ENCODE measurements at regions not wholly inside any gene's neighbourhood (a gene's known extent, or its start where the extent isn't known, plus 50 kb on each side); places are given as distances from the start of the nearest gene placed in this dataset.

DNA sequence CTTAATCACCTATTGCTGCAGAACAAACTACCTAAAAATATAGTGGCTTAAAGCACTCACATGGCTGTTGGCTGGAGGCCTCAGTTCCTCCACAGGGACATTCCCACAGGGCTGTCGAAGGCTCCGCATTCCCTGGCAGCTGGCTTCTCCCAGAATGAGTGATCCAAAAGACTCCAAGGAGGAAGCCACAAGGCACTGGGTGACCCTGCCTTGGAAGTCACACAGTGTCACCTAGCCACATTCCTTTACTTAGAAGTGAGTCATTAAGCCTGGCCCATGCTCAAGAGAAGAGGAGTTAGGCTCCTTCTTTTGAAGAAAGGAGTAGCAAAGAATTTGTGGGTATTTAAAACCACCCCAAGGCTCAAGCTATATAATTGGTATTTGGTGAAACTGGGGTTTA is 63.9 kb upstream of the MAP1LC3B2 start:
- DNase-seq, result no peak

DNA sequence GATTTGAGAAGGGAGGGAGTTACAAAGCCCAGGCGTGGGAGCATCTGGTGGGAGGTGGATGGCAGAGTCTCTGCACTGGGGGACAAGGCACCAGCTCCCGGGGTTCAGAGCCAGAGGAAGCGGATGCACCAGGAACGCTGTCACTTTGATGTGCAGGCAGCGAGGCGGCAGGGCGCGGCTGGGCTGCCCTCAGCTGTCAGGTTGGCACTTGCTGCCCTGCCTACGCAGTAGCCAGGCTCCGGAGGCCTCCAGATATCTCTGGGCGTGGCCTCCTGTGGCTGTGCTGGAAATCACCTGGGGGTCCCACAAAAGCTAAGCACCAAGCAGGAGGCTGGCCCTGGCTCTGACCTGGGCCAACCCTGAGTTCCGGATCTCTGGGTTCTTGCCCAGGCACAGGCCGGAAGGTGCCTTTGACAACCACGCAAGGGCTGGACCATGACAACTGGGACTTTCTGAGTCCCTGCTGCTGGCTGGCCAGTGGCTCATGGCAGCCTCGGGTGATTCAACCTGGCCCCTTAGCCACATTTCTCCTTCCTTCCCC is 62.1 kb upstream of the MAP1LC3B2 start:
- DNase-seq, result no peak

DNA sequence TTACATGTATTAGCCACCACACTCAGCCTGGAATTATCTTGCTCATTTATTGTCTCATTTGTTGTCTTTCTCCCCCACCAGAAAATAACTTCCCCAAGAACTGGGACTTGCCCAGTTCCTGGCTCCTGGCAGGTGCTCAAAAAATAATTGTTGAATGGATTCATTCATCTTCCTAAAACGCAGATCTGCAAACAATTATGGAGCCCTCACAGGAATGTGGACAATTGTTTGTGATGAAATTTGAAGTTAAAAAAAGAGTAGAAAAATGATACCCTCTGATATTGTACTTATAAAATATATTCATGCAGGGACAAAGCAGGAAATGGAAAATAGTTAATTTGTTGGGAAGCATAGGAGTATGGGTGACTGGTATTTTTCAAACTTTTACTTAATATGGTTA is 60.7 kb upstream of the MAP1LC3B2 start:
- DNase-seq, result no peak

DNA sequence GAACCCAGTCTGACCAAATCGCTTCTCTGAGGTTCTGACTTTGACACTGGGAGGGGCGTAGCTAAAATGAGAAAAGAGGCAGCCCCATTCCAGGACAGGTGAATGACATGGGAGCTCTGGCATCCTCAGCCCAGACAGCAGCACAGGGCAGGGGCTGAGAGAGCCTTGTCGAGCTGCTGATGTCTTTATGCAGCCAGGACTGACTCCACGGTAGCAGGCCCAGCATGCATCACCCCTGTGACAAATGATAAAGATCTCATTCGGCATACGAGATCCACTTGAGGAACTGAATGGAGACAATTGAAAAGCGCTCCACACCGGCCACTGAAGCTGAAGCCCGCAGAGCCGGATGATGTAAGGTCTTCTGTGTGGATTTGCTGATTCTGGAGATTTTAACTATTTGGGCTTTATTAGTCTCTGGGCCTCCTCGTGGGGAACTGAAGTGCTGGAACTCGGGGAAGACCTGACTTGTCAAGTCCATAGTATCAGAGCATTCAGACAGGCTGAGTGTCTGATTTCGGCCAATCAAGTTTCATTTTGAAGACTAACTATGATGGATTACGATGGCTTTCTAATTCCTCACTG is 56.9 kb upstream of the MAP1LC3B2 start:
- no peak for DNase-seq

DNA sequence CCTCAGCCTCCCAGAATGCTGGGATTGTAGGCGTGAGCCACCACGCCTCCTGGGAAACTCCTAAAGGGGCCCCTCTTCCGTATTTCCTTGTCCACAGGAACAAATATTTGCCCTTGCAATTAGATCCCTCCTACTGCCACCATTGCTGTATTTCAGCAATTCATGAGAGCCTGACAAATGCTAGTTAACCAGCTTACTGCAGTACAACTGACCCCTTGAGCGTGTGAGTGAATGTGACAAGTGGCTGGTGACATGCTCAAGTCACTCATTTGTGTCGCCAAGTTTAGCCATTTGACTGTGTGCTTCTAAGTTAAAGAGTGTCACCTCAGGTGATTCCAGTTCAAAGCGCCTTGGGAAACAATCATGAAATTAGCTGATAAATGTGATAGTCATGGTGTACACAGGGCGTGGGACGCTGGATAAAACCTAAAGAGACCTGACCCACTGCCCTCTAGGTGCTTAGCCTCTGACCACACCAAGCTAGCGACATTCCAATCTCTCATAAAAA is 56.1 kb upstream of the MAP1LC3B2 start:
- no peak for DNase-seq

DNA sequence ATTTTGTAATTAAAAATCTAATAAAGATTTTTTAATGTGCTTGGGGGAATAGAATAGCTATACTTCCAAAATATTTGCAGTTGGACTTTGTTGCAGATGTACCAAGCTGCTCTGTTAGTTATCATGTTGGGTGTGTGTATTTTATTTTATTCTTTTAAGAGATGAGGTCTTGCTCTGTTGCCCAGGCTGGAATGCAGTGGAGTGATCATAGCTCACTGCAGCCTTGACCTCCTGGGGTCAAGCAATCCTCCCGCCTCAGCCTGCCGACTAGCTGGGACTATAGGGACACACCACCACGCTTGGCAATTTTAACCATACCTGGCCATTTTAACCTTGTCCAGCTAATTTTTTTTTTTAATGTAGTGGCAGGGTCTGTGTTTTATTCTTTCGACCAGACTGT is 54.7 kb upstream of the MAP1LC3B2 start:
- no peak for DNase-seq

DNA sequence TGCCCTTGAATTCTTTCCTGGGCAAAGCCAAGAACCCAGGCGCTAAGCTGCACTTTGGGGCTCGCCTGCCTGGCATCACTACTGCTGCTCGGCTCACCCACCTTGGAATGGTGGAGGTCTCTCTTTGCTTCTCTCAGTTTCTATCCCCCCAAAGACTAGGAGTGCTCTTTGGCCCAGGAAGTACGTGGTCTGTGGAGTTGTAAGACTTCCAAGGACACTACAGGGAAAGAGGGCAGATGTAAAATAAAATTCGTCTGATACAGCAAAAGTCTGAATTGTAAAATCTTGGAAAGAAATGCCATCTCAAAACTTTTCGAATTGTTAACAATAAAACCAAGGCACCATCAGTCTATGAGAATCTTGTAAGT is 52.5 kb upstream of the MAP1LC3B2 start:
- DNase-seq, result no peak

DNA sequence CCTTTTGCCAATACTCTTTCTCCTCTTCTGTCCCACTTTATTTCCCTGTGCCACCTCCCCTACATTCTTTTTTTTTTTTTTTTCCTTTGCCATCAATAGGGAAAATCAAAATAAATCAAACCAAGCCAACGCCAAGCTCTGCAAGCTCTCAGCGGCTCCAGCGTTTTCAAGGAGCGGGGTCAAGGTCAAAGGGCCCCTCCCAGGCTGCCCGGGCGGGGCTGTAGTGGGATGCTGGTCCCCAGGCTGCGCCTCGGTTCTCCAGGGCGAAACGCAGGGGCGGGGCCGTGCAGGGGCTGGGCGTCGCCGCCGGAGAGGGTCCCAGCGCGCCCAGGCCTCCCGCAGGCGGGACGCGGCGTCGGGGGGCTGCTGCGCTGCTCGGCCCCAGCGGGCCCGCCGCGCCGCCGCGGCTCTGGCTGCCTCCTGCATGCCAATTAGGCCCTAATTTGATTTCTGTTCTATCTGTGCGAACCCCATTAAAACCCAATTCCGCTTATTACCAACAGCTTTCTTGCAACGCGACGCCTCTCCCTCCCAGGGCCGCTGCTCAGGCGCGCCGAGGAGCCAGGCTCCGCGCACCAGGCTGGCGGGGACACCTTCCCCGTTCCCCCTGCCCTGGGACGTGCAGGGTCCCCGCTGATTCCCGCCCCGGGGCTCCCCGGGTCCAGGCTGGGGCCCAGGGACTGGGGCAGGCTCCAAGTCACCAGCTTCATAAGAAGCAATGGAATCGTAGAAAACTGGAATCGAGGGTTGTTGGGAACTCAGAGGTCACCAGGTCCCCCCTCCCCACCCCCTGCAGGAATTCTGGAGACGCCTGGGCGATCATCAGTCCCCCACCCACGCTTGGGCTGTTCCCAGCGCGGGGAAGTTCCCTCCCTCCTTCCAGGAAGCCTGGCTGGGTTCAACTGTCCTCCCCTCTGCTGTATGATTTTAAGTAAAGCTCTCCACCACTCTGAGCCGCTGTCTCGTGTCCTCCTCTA is 50.7 kb upstream of the MAP1LC3B2 start:
- no peak for DNase-seq

All from NCI-H1694 (cell line).